Chondrocyte (in vitro differentiated cells): ENCODE measurements at regions not wholly inside any gene's neighbourhood (a gene's known extent, or its start where the extent isn't known, plus 50 kb on each side); places are given as distances from the start of the nearest gene placed in this dataset.

ENCODE experiments used
- DNase-seq: peaks from one replicate; pipeline ENCODE4 v3.0.0; 2021; ENCODE audit warnings: mixed read lengths, low spot score
- H3K27ac Mint-ChIP-seq: one replicate; pipeline ENCODE4 v1.8.0; 2021; ENCODE audit warnings: mild to moderate bottlenecking, moderate library complexity, mixed read lengths; ENCODE audit not compliant: unreplicated experiment
- H3K27me3 Mint-ChIP-seq: 2 replicates; pipeline ENCODE4 v1.8.0; 2021; ENCODE audit warnings: low read depth, mixed read lengths
- H3K36me3 Mint-ChIP-seq: 2 replicates; pipeline ENCODE4 v1.8.0; 2021; ENCODE audit warnings: low read depth, mixed read lengths
- H3K4me1 Mint-ChIP-seq: 2 replicates; pipeline ENCODE4 v1.8.0; 2021; ENCODE audit warnings: low read depth, mild to moderate bottlenecking, mixed read lengths
- H3K4me3 Mint-ChIP-seq: one replicate; pipeline ENCODE4 v1.8.0; 2021; ENCODE audit warnings: mild to moderate bottlenecking, moderate library complexity, mixed read lengths; ENCODE audit not compliant: unreplicated experiment
- H3K9me3 Mint-ChIP-seq: 2 replicates; pipeline ENCODE4 v1.8.0; 2021; ENCODE audit warnings: low read depth, mixed read lengths
- CTCF ChIP-seq: fragments of 200-600 bp; sonication (generic); IDR thresholded peaks from 2 replicates; pipeline ENCODE4 v1.5.0; 2021; ENCODE audit warnings: antibody characterized with exemption, mild to moderate bottlenecking, moderate library complexity

- Mint-ChIP-seq H3K9me3 (peaks cover 2% of the 10 kb centered on the region), H3K36me3 (peaks cover 1% of the 10 kb centered on the region), H3K4me1 (no peaks in the 10 kb centered on the region), H3K27me3 (no peaks in the 10 kb centered on the region), H3K4me3 (no peak overlapping the region), H3K27ac (no peak overlapping the region)
- no peak for TF ChIP-seq CTCF
- DNase-seq, result no peak
Observed at GRCh38 chr14:84108746-84109457, 1421.0 kb upstream of the FLRT2 start.

- peaks cover 5% of the 10 kb centered on the region for H3K9me3 Mint-ChIP-seq
Observed at GRCh38 chr14:84112589-84112988, 1417.4 kb upstream of the FLRT2 start.

GRCh38 chr14:84125676-84126075 lies 1404.3 kb upstream of the FLRT2 start:
- Mint-ChIP-seq H3K27ac (no peak overlapping the region), H3K4me3 (no peak overlapping the region), H3K9me3 (no peaks in the 10 kb centered on the region), H3K4me1 (no peaks in the 10 kb centered on the region), H3K36me3 (no peaks in the 10 kb centered on the region), H3K27me3 (no peaks in the 10 kb centered on the region)
- DNase-seq, result no peak
- no peak for TF ChIP-seq CTCF

More at GRCh38 chr14:84112589-84112988, 1417.4 kb upstream of the FLRT2 start:
- Mint-ChIP-seq H3K36me3 (no peaks in the 10 kb centered on the region), H3K4me3 (no peak overlapping the region), H3K27ac (no peak overlapping the region), H3K27me3 (no peaks in the 10 kb centered on the region), H3K4me1 (no peaks in the 10 kb centered on the region)
- TF ChIP-seq CTCF, result no peak
- no peak for DNase-seq

GRCh38 chr14:84127495-84127894 lies 1402.4 kb upstream of the FLRT2 start:
- Mint-ChIP-seq H3K27ac (no peak overlapping the region), H3K4me3 (no peak overlapping the region), H3K27me3 (no peaks in the 10 kb centered on the region), H3K9me3 (no peaks in the 10 kb centered on the region), H3K4me1 (no peaks in the 10 kb centered on the region), H3K36me3 (no peaks in the 10 kb centered on the region)
- no peak for DNase-seq
- no peak for TF ChIP-seq CTCF

GRCh38 chr14:84128050-84128449 lies 1401.9 kb upstream of the FLRT2 start:
- Mint-ChIP-seq H3K4me1 (no peaks in the 10 kb centered on the region), H3K27ac (no peak overlapping the region), H3K4me3 (no peak overlapping the region), H3K27me3 (no peaks in the 10 kb centered on the region), H3K36me3 (no peaks in the 10 kb centered on the region), H3K9me3 (no peaks in the 10 kb centered on the region)
- no peak for TF ChIP-seq CTCF
- DNase-seq, result no peak
